Adrenal gland (tissue), 9 donors: ENCODE measurements at regions not wholly inside any gene's neighbourhood (a gene's known extent, or its start where the extent isn't known, plus 50 kb on each side); places are given as distances from the start of the nearest gene placed in this dataset.

ENCODE experiments used
- DNase-seq, 7 donors: peaks; one replicate each; pipeline ENCODE4 v3.0.0-alpha.2; 2019 to 2020
- H3K27ac ChIP-seq, 5 donors: fragments of 200-600 bp; sonication (generic) in 4 of 5; 1 replicate in 3 of 5; 2 replicates in 2 of 5; pipeline versions ENCODE4 v1.5.1 to v1.8.0; 2016 to 2020; ENCODE audit warnings: mild to moderate bottlenecking in 1 of 5
- H3K27me3 ChIP-seq: fragments of 200-600 bp; 2 replicates; pipeline ENCODE4 v1.8.0; 2021
- H3K36me3 ChIP-seq, 2 donors: fragments of 200-600 bp; replicated peaks in 1 of 2; 1 replicate in 1 of 2; 2 replicates in 1 of 2; pipeline versions ENCODE4 v1.5.1 to v1.8.0; 2018 to 2022
- H3K4me1 ChIP-seq, 2 donors: fragments of 200-600 bp; replicated peaks in 1 of 2; 1 replicate in 1 of 2; 2 replicates in 1 of 2; pipeline versions ENCODE4 v1.5.1 to v1.8.0; 2018 to 2021
- H3K4me3 ChIP-seq, 4 donors: fragments of 200-600 bp; sonication (generic) in 3 of 4; one replicate each; pipeline ENCODE4 v1.5.1; 2016 to 2018
- H3K9me3 ChIP-seq, 3 donors: fragments of 200-600 bp; sonication (generic) in 1 of 3; replicated peaks in 1 of 3; 1 replicate in 2 of 3; 2 replicates in 1 of 3; pipeline versions ENCODE4 v1.5.1 to v1.8.0; 2016 to 2021
- POLR2A ChIP-seq, 2 donors: fragments of 450-650 bp; IDR thresholded peaks; one replicate each; pipeline ENCODE4 v1.6.1; 2017; ENCODE audit warnings: antibody characterized with exemption in 2 of 2, mild to moderate bottlenecking in 2 of 2, moderate library complexity in 1 of 2
- WGBS, 4 donors: extraction: QIAGEN DNeasy Blood & Tissue Kit in 2 of 4; methylation state at CpG; one replicate each; pipeline versions ENCODE4 v1.1.5 to v1.1.7; 2013 to 2017; 5-methylcytosine and 5-hydroxymethylcytosine counted together
- intact Hi-C, 2 donors: fragments of 100-400 bp; cut with DNase I; formaldehyde crosslinking; loops; one replicate each; pipeline versions ENCODE4 v1.14.1 to v1.15.0; 2022 to 2023
- TF ChIP-seq, protein P1 (sequence below), 6 experiments: fragments of 450-650 bp in 4 of 6; fragments of 200-600 bp in 2 of 6; sonication (generic) in 1 of 6; IDR thresholded peaks; 1 replicate in 5 of 6; 2 replicates in 1 of 6; pipeline versions ENCODE4 v1.5.1 to v1.8.0; 2016 to 2021; ENCODE audit warnings: antibody characterized with exemption in 6 of 6, mild to moderate bottlenecking in 2 of 6, moderate library complexity in 1 of 6
- donor health status: healthy with polysubstance abuse.
- donor health status: Bipolar disorder and iron deficiency.
- donor health status: DM: yes; HTN: yes; CAD: no.
- donor health status: DM: no; HTN: no; CAD: no.
- donor health status: DM: no; HTN: no; CAD: no.

DNA sequence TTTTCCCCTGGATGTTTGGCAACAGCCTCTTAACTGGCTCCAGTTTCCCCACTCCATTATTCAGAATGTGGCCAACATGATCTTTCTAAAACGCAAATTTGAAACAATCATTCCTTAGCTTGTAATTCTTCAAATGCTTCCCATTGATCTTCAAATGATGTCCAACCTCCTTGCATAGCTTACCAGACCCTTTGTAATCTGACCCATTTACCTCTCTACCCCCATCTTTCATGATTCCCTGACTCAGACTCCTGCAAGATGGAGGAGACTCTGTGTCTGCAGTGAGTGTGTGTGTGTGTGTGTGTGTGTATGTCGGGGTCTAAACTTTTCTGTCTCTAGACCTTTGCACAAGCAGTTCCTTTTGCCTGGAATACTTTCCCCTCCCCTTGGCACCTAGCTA is 515.7 kb upstream of the PROK2 start:
- no peaks in the 10 kb centered on the region for H3K4me1 ChIP-seq

DNA sequence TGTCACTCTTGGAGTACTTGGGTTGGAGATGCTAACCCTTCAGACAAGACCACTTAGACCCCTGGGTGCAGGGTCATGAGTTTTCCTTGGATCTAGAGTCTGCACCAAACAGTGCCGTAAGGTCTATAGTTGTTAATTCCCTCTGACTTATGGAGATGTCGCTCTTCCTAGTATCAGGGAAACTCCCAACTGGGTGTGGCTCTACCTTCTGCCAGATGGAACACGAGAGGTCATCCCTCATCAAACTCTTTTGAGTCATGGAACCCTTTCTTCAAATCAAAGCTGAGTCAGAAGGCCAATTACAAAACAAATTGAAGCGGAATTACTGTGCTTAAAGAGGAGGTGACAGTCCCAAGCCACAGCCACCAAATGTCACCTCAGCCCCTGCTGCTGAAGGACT is 514.9 kb upstream of the PROK2 start:
- Histone ChIP-seq H3K27ac (no peak overlapping the region), H3K4me1 (no peaks in the 10 kb centered on the region), H3K27me3 (no peaks in the 10 kb centered on the region), H3K9me3 (no peaks in the 10 kb centered on the region), H3K36me3 (no peaks in the 10 kb centered on the region), H3K4me3 (no peak overlapping the region)
- intact Hi-C loops, result no loop called here
- WGBS, 4 donors, result 81 to 98% (median 90%) methylated on average over 4 of the region's 4 CpGs
- no peak for DNase-seq
- TF ChIP-seq, protein P1, sequence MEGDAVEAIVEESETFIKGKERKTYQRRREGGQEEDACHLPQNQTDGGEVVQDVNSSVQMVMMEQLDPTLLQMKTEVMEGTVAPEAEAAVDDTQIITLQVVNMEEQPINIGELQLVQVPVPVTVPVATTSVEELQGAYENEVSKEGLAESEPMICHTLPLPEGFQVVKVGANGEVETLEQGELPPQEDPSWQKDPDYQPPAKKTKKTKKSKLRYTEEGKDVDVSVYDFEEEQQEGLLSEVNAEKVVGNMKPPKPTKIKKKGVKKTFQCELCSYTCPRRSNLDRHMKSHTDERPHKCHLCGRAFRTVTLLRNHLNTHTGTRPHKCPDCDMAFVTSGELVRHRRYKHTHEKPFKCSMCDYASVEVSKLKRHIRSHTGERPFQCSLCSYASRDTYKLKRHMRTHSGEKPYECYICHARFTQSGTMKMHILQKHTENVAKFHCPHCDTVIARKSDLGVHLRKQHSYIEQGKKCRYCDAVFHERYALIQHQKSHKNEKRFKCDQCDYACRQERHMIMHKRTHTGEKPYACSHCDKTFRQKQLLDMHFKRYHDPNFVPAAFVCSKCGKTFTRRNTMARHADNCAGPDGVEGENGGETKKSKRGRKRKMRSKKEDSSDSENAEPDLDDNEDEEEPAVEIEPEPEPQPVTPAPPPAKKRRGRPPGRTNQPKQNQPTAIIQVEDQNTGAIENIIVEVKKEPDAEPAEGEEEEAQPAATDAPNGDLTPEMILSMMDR (IDR thresholded peaks at IDR 0.05), result no peak
- no peak for TF ChIP-seq POLR2A (IDR thresholded peaks at IDR 0.05)

More for the DNA sequence above, 515.7 kb upstream of the PROK2 start:
- no peak overlapping the region for H3K4me3 ChIP-seq
- no peaks in the 10 kb centered on the region for H3K27me3 ChIP-seq
- no peak for TF ChIP-seq POLR2A (IDR thresholded peaks at IDR 0.05)
- TF ChIP-seq, protein P1 (IDR thresholded peaks at IDR 0.05), result no peak
- intact Hi-C loops, result no loop called here
- H3K27ac ChIP-seq, result no peak overlapping the region
- WGBS, 4 donors, result 61 to 95% (median 72%) methylated on average over 2 of the region's 2 CpGs
- H3K9me3 ChIP-seq, result no peaks in the 10 kb centered on the region
- no peak for DNase-seq
- no peaks in the 10 kb centered on the region for H3K36me3 ChIP-seq

DNA sequence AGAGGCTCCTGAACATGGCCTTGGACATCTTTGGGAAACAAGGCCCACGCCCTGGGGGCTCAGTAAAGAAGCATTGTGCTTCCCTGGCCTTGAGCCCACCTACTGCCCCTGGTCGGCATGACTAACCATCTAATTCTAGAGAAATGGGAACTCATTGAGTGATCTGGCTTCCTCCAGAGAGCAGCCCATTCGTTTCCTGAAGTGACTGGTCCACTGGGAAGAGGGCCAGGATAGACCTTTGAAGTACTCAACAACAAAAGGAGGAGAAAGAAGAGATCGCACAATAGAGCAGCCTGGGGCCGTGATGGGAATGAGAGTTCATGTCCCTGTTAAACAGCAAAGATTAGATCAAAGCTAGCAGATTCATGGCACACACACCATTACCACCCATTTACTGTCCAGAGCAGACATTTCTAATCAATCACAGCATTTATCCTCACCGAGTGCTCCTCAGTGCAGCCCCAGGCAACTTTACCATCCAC is 514.4 kb upstream of the PROK2 start:
- intact Hi-C loops, result no loop called here
- Histone ChIP-seq H3K4me1 (no peaks in the 10 kb centered on the region), H3K36me3 (no peaks in the 10 kb centered on the region), H3K27ac (no peak overlapping the region), H3K4me3 (no peak overlapping the region), H3K9me3 (no peaks in the 10 kb centered on the region), H3K27me3 (no peaks in the 10 kb centered on the region)
- 42 to 50% (median 47%) methylated on average over 5 to 6 of the region's 6 CpGs for WGBS, 4 donors
- DNase-seq, result peak in 5 of 7 donors; percentile 35 to 69 (median 45)
- TF ChIP-seq, protein P1 (IDR thresholded peaks at IDR 0.05), result no peak
- TF ChIP-seq POLR2A (IDR thresholded peaks at IDR 0.05), result no peak

DNA sequence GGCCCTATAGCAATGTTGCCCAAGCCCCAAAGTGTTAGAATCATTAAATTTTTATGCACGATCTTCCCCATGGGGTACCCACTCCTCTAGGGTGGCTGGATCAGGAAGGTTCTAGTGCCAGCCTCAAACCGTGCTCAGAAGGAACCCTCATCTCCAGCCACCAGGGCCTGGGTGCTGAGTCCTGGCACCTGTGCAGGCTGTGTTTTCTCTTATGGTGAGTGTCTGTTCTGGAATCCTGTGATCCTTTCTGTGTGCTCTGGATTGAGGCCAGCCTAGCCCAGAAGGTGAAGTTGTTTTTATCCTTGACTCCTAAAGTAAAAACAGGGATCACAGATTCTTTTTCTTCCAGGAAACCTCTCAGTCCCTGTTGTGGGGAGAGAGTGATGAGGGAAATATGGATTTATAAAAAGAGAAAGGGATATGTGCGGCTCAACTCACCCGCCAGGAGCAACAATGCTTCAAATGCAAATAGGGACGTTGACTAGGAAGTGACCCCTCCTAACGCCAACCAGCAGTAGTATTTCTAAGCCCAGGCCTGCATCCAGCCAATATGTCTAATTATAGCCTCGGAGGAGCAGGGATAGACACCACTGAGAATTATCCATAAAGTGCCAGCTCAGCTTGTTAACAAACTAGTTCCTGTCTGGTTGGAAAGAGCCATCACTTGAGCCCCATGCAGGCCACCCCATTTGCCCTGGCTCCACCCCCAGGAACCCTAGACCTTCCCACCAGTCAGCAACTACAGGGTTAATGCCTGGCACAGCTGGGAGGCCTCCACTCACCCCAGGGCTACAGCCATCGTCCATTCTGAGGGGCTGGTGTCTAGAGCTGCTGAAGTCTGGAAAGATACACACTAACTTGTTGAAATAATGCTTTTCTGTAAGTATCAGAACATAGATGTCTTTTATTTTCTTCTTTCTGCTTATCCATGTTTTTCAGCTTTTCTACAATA is 513.5 kb upstream of the PROK2 start:
- Histone ChIP-seq H3K27ac (no peak overlapping the region), H3K4me3 (no peak overlapping the region), H3K9me3 (no peaks in the 10 kb centered on the region), H3K4me1 (no peaks in the 10 kb centered on the region), H3K27me3 (no peaks in the 10 kb centered on the region), H3K36me3 (no peaks in the 10 kb centered on the region)
- DNase-seq, result no peak
- TF ChIP-seq, protein P1 (IDR thresholded peaks at IDR 0.05), result no peak
- no peak for TF ChIP-seq POLR2A (IDR thresholded peaks at IDR 0.05)
- intact Hi-C loops, result no loop called here
- WGBS, 4 donors, result 68 to 72% (median 69%) methylated on average over 6 to 8 of the region's 8 CpGs
